Testis (tissue), 2 donors: ENCODE measurements at regions not wholly inside any gene's neighbourhood (a gene's known extent, or its start where the extent isn't known, plus 50 kb on each side); places are given as distances from the start of the nearest gene placed in this dataset.

Experiments
- POLR2A ChIP-seq: fragments of 450-650 bp; IDR thresholded peaks from one replicate; pipeline ENCODE4 v1.6.1; 2017; ENCODE audit warnings: antibody characterized with exemption, mild to moderate bottlenecking, moderate library complexity
- TF ChIP-seq, protein P1 (sequence below), 3 experiments: fragments of 450-650 bp in 2 of 3; fragments of 200-600 bp in 1 of 3; sonication (generic) in 1 of 3; IDR thresholded peaks; one replicate each; pipeline ENCODE4 v1.5.1; 2016 to 2019; ENCODE audit warnings: antibody characterized with exemption in 3 of 3, mild to moderate bottlenecking in 2 of 3, moderate library complexity in 1 of 3

DNA sequence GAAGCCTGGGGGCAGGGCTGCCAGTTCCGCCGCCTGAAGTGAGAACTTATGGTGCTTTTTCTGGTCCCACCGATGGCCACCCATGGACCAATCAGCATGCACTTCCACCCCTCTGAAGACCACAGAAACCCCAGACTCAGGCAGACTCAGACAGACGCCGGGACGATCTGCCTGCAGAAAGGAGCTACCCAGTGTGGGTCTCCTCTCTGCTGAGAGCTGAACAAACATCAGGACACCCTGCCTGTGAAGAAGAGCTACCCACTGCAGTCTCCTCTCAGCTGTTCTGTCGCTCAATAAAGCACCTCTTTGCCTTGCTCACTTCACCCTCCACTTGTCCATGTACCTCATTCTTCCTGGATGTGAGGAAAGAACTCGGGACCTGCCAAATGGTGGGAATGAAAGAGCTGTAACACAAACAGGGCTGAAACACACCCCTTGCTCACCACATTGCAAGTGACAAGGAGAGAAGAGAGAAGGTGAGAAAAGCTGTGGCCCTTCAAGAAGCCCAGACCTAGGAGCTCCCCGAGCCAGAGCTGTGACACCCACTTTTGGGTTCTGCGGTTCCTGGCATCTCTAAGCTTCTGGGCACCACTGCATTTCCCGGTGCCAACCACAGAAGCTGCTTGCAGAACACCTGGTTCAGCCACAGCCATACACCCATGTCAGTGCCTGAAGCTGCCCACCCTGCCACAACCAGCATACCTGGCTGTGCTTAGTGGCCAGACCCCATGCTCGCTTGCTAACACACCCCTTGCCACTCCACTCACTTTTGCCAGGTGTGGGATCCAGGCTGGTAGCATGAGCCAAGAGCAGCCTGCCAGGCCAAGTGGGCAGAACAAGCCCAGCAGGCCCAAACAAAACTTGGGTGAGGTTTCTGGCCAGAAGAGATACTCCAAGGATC lies 114.3 kb upstream of the TSLP start:
- no peak for TF ChIP-seq POLR2A
- TF ChIP-seq, protein P1, sequence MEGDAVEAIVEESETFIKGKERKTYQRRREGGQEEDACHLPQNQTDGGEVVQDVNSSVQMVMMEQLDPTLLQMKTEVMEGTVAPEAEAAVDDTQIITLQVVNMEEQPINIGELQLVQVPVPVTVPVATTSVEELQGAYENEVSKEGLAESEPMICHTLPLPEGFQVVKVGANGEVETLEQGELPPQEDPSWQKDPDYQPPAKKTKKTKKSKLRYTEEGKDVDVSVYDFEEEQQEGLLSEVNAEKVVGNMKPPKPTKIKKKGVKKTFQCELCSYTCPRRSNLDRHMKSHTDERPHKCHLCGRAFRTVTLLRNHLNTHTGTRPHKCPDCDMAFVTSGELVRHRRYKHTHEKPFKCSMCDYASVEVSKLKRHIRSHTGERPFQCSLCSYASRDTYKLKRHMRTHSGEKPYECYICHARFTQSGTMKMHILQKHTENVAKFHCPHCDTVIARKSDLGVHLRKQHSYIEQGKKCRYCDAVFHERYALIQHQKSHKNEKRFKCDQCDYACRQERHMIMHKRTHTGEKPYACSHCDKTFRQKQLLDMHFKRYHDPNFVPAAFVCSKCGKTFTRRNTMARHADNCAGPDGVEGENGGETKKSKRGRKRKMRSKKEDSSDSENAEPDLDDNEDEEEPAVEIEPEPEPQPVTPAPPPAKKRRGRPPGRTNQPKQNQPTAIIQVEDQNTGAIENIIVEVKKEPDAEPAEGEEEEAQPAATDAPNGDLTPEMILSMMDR (IDR thresholded peaks at IDR 0.05): no peak
